NOMO-1 treated with dmso at 0.1 percent for 144 hours (cell line): ENCODE measurements at regions not wholly inside any gene's neighbourhood (a gene's known extent, or its start where the extent isn't known, plus 50 kb on each side); places are given as distances from the start of the nearest gene placed in this dataset.

Experiments used
- DNase-seq: peaks from one replicate; lab custom pipeline; 2025; ENCODE audit not compliant: unreplicated experiment; lab: John Stamatoyannopoulos, UW

GRCh38 chr2:239581352-239581901, 180.6 kb upstream of the HDAC4 start:
- DNase-seq, result no peak

- no peak for DNase-seq
These were observed 179.3 kb upstream of the HDAC4 start for GRCh38 chr2:239580199-239580527.

- DNase-seq, result no peak
These were observed 178.8 kb upstream of the HDAC4 start for GRCh38 chr2:239579524-239580198.

GRCh38 chr2:239579081-239579480, 178.3 kb upstream of the HDAC4 start:
- DNase-seq, result no peak

GRCh38 chr2:239578381-239578780, 177.6 kb upstream of the HDAC4 start:
- no peak for DNase-seq

- DNase-seq, result no peak
These were observed 177.1 kb upstream of the HDAC4 start for GRCh38 chr2:239577935-239578334.

- DNase-seq, result no peak
These were observed 176.2 kb upstream of the HDAC4 start for GRCh38 chr2:239576784-239577685.

- no peak for DNase-seq
These were observed 175.2 kb upstream of the HDAC4 start for GRCh38 chr2:239575931-239576445.

GRCh38 chr2:239574434-239575156, 173.8 kb upstream of the HDAC4 start:
- no peak for DNase-seq

- DNase-seq, result no peak
These were observed 173.2 kb upstream of the HDAC4 start for GRCh38 chr2:239574054-239574433.

GRCh38 chr2:239570971-239571520, 170.2 kb upstream of the HDAC4 start:
- no peak for DNase-seq

- no peak for DNase-seq
These were observed 169.6 kb upstream of the HDAC4 start for GRCh38 chr2:239570216-239570925.

- DNase-seq, result no peak
These were observed 168.7 kb upstream of the HDAC4 start for GRCh38 chr2:239569401-239570090.

GRCh38 chr2:239568601-239569000, 167.8 kb upstream of the HDAC4 start:
- DNase-seq, result no peak

GRCh38 chr2:239567786-239568185, 167.0 kb upstream of the HDAC4 start:
- no peak for DNase-seq

GRCh38 chr2:239566995-239567568, 166.3 kb upstream of the HDAC4 start:
- DNase-seq, result no peak

- no peak for DNase-seq
These were observed 165.6 kb upstream of the HDAC4 start for GRCh38 chr2:239566162-239566994.

- DNase-seq, result no peak
These were observed 163.8 kb upstream of the HDAC4 start for GRCh38 chr2:239564587-239564986.

- no peak for DNase-seq
These were observed 162.7 kb upstream of the HDAC4 start for GRCh38 chr2:239563561-239563960.
